Ovary (tissue), 3 donors: ENCODE measurements at regions not wholly inside any gene's neighbourhood (a gene's known extent, or its start where the extent isn't known, plus 50 kb on each side); places are given as distances from the start of the nearest gene placed in this dataset.

Source experiments
- CTCF ChIP-seq, 3 donors: fragments of 450-650 bp in 2 of 3; fragments of 200-600 bp in 1 of 3; IDR thresholded peaks; one replicate each; pipeline versions ENCODE4 v1.5.1 to v1.8.0; 2016 to 2022; ENCODE audit warnings: antibody characterized with exemption in 3 of 3, mild to moderate bottlenecking in 1 of 3
- EP300 ChIP-seq: sonication (generic); formaldehyde crosslinking; IDR thresholded peaks from one replicate; pipeline ENCODE4 v1.6.1; 2017; ENCODE audit warnings: antibody characterized with exemption
- POLR2A ChIP-seq: fragments of 450-650 bp; IDR thresholded peaks from one replicate; pipeline ENCODE4 v1.6.1; 2017; ENCODE audit warnings: antibody characterized with exemption, mild to moderate bottlenecking, moderate library complexity
- donor health status: DM: no; HTN: no; CAD: no.

GRCh38 chr2:35408320-35408719 is 947.3 kb upstream of the CRIM1 start:
- TF ChIP-seq CTCF (IDR thresholded peaks at IDR 0.05) = no peak
- no peak for TF ChIP-seq POLR2A
- TF ChIP-seq EP300 = no peak
